PC-3 (cell line): ENCODE measurements at regions not wholly inside any gene's neighbourhood (a gene's known extent, or its start where the extent isn't known, plus 50 kb on each side); places are given as distances from the start of the nearest gene placed in this dataset.

Experiments
- ATAC-seq: fragments of 200-7000 bp; cut with Tn5 transposase; 2 replicates; pipeline ENCODE4 v1.9.1; 2020; ENCODE audit warnings: mild to moderate bottlenecking, moderate library complexity
- BruUV-seq: library from RNA; stranded (reverse); fragments of 400-500 nt; replicated peaks from 2 replicates; lab custom pipeline; 2021; lab: Mats Ljungman, UMichigan
- CTCF ChIA-PET: fragments of 300-600 bp; sonication (Branson Sonifier 250); formaldehyde crosslinking; loops from one replicate; lab custom pipeline; 2022; ENCODE audit warnings: antibody characterized with exemption; lab: Charles Lee
- POLR2A ChIA-PET: fragments of 300-600 bp; sonication (Branson Sonifier 250); formaldehyde crosslinking; loops from one replicate; lab custom pipeline; 2022; ENCODE audit warnings: antibody characterized with exemption; ENCODE audit not compliant: unreplicated experiment; lab: Charles Lee
- DNase-seq: peaks from one replicate; pipeline ENCODE4 v3.0.0-alpha.2; 2015
- H2AFZ ChIP-seq: fragments of 300-600 bp; sonication (generic); 2 replicates; pipeline ENCODE4 v1.6.0; 2016; ENCODE audit warnings: antibody characterized with exemption, low read length
- H3F3A ChIP-seq: fragments of 300-600 bp; sonication (generic); one replicate; pipeline ENCODE4 v1.6.0; 2017; ENCODE audit warnings: antibody characterized with exemption, low read length, control low read depth, mild to moderate bottlenecking; ENCODE audit not compliant: unreplicated experiment
- H3K27ac ChIP-seq: fragments of 300-600 bp; sonication (generic); 2 replicates; pipeline ENCODE4 v1.5.1; 2016; ENCODE audit warnings: mild to moderate bottlenecking, low read length
- H3K27me3 ChIP-seq: fragments of 300-600 bp; sonication (generic); 2 replicates; pipeline ENCODE4 v1.6.1; 2016; ENCODE audit warnings: low read length, mixed read lengths
- H3K36me3 ChIP-seq: fragments of 300-600 bp; sonication (generic); 2 replicates; pipeline ENCODE4 v1.6.1; 2016; ENCODE audit warnings: low read depth, mixed run types, low read length, mixed read lengths
- H3K4me1 ChIP-seq: fragments of 300-600 bp; sonication (generic); 2 replicates; pipeline ENCODE4 v1.5.1; 2016; ENCODE audit warnings: low read length; ENCODE audit not compliant: insufficient read depth
- H3K4me2 ChIP-seq: fragments of 300-600 bp; sonication (generic); 2 replicates; pipeline ENCODE4 v1.6.0; 2016; ENCODE audit warnings: low read length
- H3K4me3 ChIP-seq: fragments of 300-600 bp; sonication (generic); 2 replicates; pipeline ENCODE4 v1.5.1; 2016; ENCODE audit warnings: mild to moderate bottlenecking, low read length, mixed read lengths
- H3K79me2 ChIP-seq: fragments of 300-600 bp; sonication (generic); 2 replicates; pipeline ENCODE4 v1.6.1; 2017; ENCODE audit warnings: low read length, mixed read lengths
- H3K9ac ChIP-seq: fragments of 300-600 bp; sonication (generic); 2 replicates; pipeline ENCODE4 v1.6.0; 2016; ENCODE audit warnings: mild to moderate bottlenecking, low read length
- H3K9me2 ChIP-seq: fragments of 300-600 bp; sonication (generic); replicated peaks from 2 replicates; pipeline ENCODE4 v1.6.1; 2016; ENCODE audit warnings: mixed run types, low read length, mixed read lengths
- H3K9me3 ChIP-seq: fragments of 300-600 bp; sonication (generic); 2 replicates; pipeline ENCODE4 v1.6.1; 2016; ENCODE audit warnings: low read length, mixed read lengths
- H4K20me1 ChIP-seq: fragments of 300-600 bp; sonication (generic); 2 replicates; pipeline ENCODE4 v1.6.1; 2016; ENCODE audit warnings: low read length, mixed read lengths
- CTCF ChIP-seq: fragments of 300-600 bp; sonication (generic); conservative IDR thresholded peaks from 2 replicates; pipeline ENCODE4 v1.5.1; 2017; ENCODE audit warnings: antibody characterized with exemption, low read depth, mild to moderate bottlenecking, low read length
- EZH2 ChIP-seq: fragments of 300-600 bp; sonication (generic); IDR thresholded peaks from one replicate; pipeline ENCODE4 v1.6.1; 2017; ENCODE audit warnings: antibody characterized with exemption, mild to moderate bottlenecking, low read length; ENCODE audit not compliant: unreplicated experiment
- EZH2phosphoT487 ChIP-seq: fragments of 300-600 bp; sonication (generic); IDR thresholded peaks from 2 replicates; pipeline ENCODE4 v1.6.1; 2018; ENCODE audit warnings: mild to moderate bottlenecking, antibody characterized with exemption, low read length, borderline replicate concordance
- intact Hi-C: fragments of 100-400 bp; cut with micrococcal nuclease; formaldehyde crosslinking; loops from 2 replicates; pipeline ENCODE4 v1.9.0; 2023

- no peak overlapping the region for H3K4me3 ChIP-seq
- no peaks in the 10 kb centered on the region for H3K9me3 ChIP-seq
- H3K79me2 ChIP-seq = no peaks in the 10 kb centered on the region
- CTCF ChIA-PET = no interaction called here
- H3K9me2 ChIP-seq = no peaks in the 10 kb centered on the region
- H3K9ac ChIP-seq = no peak overlapping the region
- H3K36me3 ChIP-seq = no peaks in the 10 kb centered on the region
- H3K27me3 ChIP-seq = peaks cover 10% of the 10 kb centered on the region; the same call in 1 of the 2 replicates
- no peak overlapping the region for H3K4me2 ChIP-seq
- no peaks in the 10 kb centered on the region for H3F3A ChIP-seq
- no peaks in the 10 kb centered on the region for H3K4me1 ChIP-seq
- H4K20me1 ChIP-seq = no peaks in the 10 kb centered on the region
- ATAC-seq (no peak), DNase-seq (no peak)
- BruUV-seq = no TSS peak
- intact Hi-C loops = no loop called here
- POLR2A ChIA-PET = no interaction called here
- H2AFZ ChIP-seq = no peak overlapping the region
- H3K27ac ChIP-seq = no peak overlapping the region
- no peak for TF ChIP-seq EZH2phosphoT487
- no peak for TF ChIP-seq EZH2
- TF ChIP-seq CTCF = no peak
Measured at GRCh38 chr12:86743875-86744536, 487.8 kb upstream of the MGAT4C start.

GRCh38 chr12:86741531-86741930 is 485.3 kb upstream of the MGAT4C start:
- POLR2A ChIA-PET = no interaction called here
- no peak for DNase-seq
- Histone ChIP-seq H3K36me3 (no peaks in the 10 kb centered on the region), H3F3A (no peaks in the 10 kb centered on the region), H3K4me1 (no peaks in the 10 kb centered on the region), H2AFZ (no peak overlapping the region), H3K79me2 (no peaks in the 10 kb centered on the region), H3K27me3 (peaks cover 10% of the 10 kb centered on the region; the same call in 1 of the 2 replicates), H3K4me3 (no peak overlapping the region), H3K27ac (no peak overlapping the region), H3K4me2 (no peak overlapping the region), H3K9me3 (no peaks in the 10 kb centered on the region), H3K9ac (no peak overlapping the region), H4K20me1 (no peaks in the 10 kb centered on the region), H3K9me2 (no peaks in the 10 kb centered on the region)
- intact Hi-C loops = no loop called here
- no peak for ATAC-seq
- CTCF ChIA-PET = no interaction called here
- TF ChIP-seq EZH2 (no peak), EZH2phosphoT487 (no peak), CTCF (no peak)
- no TSS peak for BruUV-seq

- Histone ChIP-seq H2AFZ (no peak overlapping the region), H4K20me1 (no peaks in the 10 kb centered on the region), H3K79me2 (no peaks in the 10 kb centered on the region), H3K9me3 (no peaks in the 10 kb centered on the region), H3K4me2 (no peak overlapping the region), H3K9me2 (no peaks in the 10 kb centered on the region), H3K9ac (no peak overlapping the region), H3K27ac (no peak overlapping the region), H3F3A (no peaks in the 10 kb centered on the region), H3K4me1 (no peaks in the 10 kb centered on the region), H3K27me3 (no peaks in the 10 kb centered on the region), H3K4me3 (no peak overlapping the region), H3K36me3 (no peaks in the 10 kb centered on the region)
- CTCF ChIA-PET = no interaction called here
- BruUV-seq = no TSS peak
- TF ChIP-seq EZH2 (no peak), CTCF (no peak), EZH2phosphoT487 (no peak)
- intact Hi-C loops = loop anchor here (10.0 kb wide), 2 partner anchors 609 to 1219 kb away; no protein-coding TSS in a partner anchor
- ATAC-seq (no peak), DNase-seq (no peak)
- POLR2A ChIA-PET = no interaction called here
Measured at GRCh38 chr12:86735851-86736250, 479.7 kb upstream of the MGAT4C start.
